DND-41 (cell line): ENCODE measurements at regions not wholly inside any gene's neighbourhood (a gene's known extent, or its start where the extent isn't known, plus 50 kb on each side); places are given as distances from the start of the nearest gene placed in this dataset.

Source experiments
- ATAC-seq: fragments of 200-7000 bp; cut with Tn5 transposase; 3 replicates; pipeline ENCODE4 v1.9.1; 2021; ENCODE audit warnings: low read depth; ENCODE audit not compliant: insufficient read depth
- DNase-seq: peaks from one replicate; pipeline ENCODE4 v3.0.0-alpha.2; 2020
- H2AFZ ChIP-seq: 2 replicates; pipeline ENCODE4 v1.6.0; 2012; ENCODE audit warnings: low read depth, low read length
- H3K27ac ChIP-seq: 2 replicates; pipeline ENCODE4 v1.5.1; 2012; ENCODE audit warnings: low read length, inconsistent platforms
- H3K27me3 ChIP-seq: fragments of 200-600 bp; sonication (generic); 2 replicates; pipeline ENCODE4 v1.6.0; 2012; ENCODE audit warnings: low read length, mild to moderate bottlenecking, inconsistent platforms; ENCODE audit not compliant: insufficient read depth, poor library complexity
- H3K36me3 ChIP-seq: 2 replicates; pipeline ENCODE4 v1.5.1; 2012; ENCODE audit warnings: low read length, inconsistent platforms; ENCODE audit not compliant: insufficient read depth
- H3K4me1 ChIP-seq: 2 replicates; pipeline ENCODE4 v1.5.1; 2012; ENCODE audit warnings: mild to moderate bottlenecking, low read length; ENCODE audit not compliant: insufficient read depth
- H3K4me2 ChIP-seq: 2 replicates; pipeline ENCODE4 v1.6.0; 2012; ENCODE audit warnings: mild to moderate bottlenecking, moderate library complexity, low read length, inconsistent platforms; ENCODE audit not compliant: insufficient read depth
- H3K4me3 ChIP-seq, 2 experiments: fragments of 200-600 bp in 1 of 2; shearing (Covaris generic) in 1 of 2; 2 replicates each; pipeline ENCODE4 v1.5.1; 2012 to 2016; ENCODE audit warnings: inconsistent platforms in 2 of 2, low read length in 2 of 2, mild to moderate bottlenecking in 2 of 2, low read depth in 1 of 2, moderate library complexity in 1 of 2
- H3K79me2 ChIP-seq: 2 replicates; pipeline ENCODE4 v1.6.0; 2012; ENCODE audit warnings: low read length, inconsistent platforms; ENCODE audit not compliant: insufficient read depth
- H3K9ac ChIP-seq: 2 replicates; pipeline ENCODE4 v1.6.0; 2012; ENCODE audit warnings: low read depth, mild to moderate bottlenecking, inconsistent platforms, low read length, moderate library complexity
- H3K9me3 ChIP-seq: 2 replicates; pipeline ENCODE4 v1.5.1; 2012; ENCODE audit warnings: low read length, moderate library complexity, mild to moderate bottlenecking, inconsistent platforms; ENCODE audit not compliant: insufficient read depth, severe bottlenecking
- H4K20me1 ChIP-seq: 2 replicates; pipeline ENCODE4 v1.6.0; 2012; ENCODE audit warnings: low read length; ENCODE audit not compliant: insufficient read depth
- CTCF ChIP-seq: IDR thresholded peaks from 2 replicates; pipeline ENCODE4 v1.5.1; 2012; ENCODE audit warnings: borderline replicate concordance, low read length, moderate library complexity, mild to moderate bottlenecking; ENCODE audit not compliant: poor library complexity, severe bottlenecking; ENCODE audit errors: extremely low read depth
- EZH2 ChIP-seq: IDR thresholded peaks from 3 replicates; pipeline ENCODE4 v1.6.1; 2012; ENCODE audit warnings: borderline replicate concordance, low read depth, mild to moderate bottlenecking, moderate library complexity, low read length, inconsistent platforms; ENCODE audit not compliant: severe bottlenecking

DNA sequence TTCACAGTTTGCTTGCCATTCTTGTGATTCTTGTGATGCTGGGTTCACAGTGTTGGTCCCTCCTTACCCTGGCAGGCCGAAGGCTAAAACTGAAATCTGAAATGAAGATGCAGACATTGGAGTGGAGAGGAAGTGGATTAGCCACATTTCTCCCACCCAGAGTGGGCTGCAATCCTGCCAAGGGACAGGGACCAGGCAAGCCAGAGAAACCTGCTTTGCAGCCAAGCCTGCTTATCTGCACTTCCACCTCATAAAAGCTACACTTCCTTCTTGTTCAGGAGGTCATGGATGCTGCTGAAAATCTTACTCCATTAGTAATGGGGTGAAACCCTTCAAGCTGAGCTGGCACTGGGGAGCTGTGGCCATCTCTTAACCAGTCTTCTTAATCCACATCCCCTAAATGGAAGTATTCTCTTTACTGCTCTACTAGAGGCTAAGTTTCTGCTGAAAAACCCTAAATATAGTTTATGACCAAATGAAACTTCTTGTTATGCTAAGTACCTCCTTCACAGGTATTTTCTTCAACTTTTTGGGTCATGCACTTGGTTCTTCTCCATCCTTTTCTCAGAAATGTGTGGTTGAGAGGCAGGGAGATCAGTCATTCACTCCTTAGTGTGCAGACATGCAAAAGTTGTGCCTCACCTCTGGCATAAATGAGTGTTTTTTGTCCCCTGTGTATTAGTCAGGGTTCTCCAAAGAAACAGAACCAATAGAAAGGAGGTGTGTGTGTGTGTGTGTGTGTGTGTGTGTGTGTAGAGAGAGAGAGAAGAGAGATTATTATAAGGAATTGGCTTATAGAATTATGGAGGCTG is 133.9 kb upstream of the BMAL1 start:
- H3K27me3 ChIP-seq: no peaks in the 10 kb centered on the region
- no peaks in the 10 kb centered on the region for H3K79me2 ChIP-seq
- no peak overlapping the region for H3K9ac ChIP-seq
- H3K4me2 ChIP-seq: no peak overlapping the region
- H3K4me3 ChIP-seq: no peak overlapping the region
- DNase-seq: no peak
- no peak for ATAC-seq
- 0 out of 2 replicates have a peak, but pooled peaks cover 3% of the 10 kb centered on the region for H3K4me1 ChIP-seq
- no peak overlapping the region for H3K27ac ChIP-seq
- H2AFZ ChIP-seq: no peak overlapping the region
- H3K36me3 ChIP-seq: no peaks in the 10 kb centered on the region
- TF ChIP-seq EZH2 (no peak), CTCF (no peak)
- no peaks in the 10 kb centered on the region for H3K9me3 ChIP-seq
- H4K20me1 ChIP-seq: no peaks in the 10 kb centered on the region

DNA sequence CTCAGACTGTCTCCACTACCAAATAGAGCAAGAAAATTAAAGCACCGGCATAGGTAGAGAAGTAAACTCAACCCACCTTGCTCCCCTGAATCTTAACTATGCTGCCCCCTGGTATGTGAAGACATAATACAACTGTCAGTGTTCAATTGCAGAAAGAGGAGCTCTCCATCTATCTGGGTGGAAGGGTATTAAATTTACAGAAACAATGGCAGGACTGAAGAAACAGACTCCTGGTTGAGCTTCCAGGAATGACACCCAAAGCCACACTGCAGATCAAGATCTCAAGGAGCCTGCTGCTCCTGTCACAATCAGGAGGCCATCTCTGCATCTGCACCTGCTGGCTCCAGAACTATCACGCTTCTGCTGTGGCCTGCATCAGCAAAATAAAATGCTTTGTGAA is 132.1 kb upstream of the BMAL1 start:
- H2AFZ ChIP-seq: no peak overlapping the region

DNA sequence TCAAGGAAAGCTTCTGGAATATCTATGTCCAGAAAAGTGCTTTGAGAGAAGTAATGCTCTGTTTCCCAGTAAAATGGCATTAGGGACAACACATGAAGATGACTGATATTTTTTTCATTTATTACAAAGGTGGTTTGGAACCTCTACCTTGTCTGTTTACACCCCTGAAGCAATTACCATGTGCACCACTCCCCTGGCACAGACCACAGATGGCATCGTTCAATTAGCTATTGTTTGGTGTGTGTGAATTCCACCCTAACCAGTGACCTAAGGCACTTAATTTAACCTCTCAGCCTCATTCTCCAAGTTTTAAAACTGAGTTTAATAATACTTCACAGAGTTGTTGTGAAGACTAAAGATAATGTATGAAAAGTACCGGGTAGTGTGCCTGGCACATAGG is 127.6 kb upstream of the BMAL1 start:
- Histone ChIP-seq H3K9ac (no peak overlapping the region), H3K27ac (no peak overlapping the region), H3K27me3 (no peaks in the 10 kb centered on the region), H4K20me1 (no peaks in the 10 kb centered on the region), H3K36me3 (no peaks in the 10 kb centered on the region), H2AFZ (no peak overlapping the region), H3K79me2 (no peaks in the 10 kb centered on the region), H3K9me3 (no peaks in the 10 kb centered on the region), H3K4me3 (no peak overlapping the region), H3K4me1 (no peaks in the 10 kb centered on the region), H3K4me2 (no peak overlapping the region)
- no peak for TF ChIP-seq EZH2
- no peak for TF ChIP-seq CTCF
- ATAC-seq (no peak), DNase-seq (no peak)

More for the DNA sequence above, 132.1 kb upstream of the BMAL1 start:
- Histone ChIP-seq H3K9me3 (no peaks in the 10 kb centered on the region), H3K9ac (no peak overlapping the region), H3K4me3 (no peak overlapping the region), H3K27ac (no peak overlapping the region), H4K20me1 (no peaks in the 10 kb centered on the region), H3K79me2 (no peaks in the 10 kb centered on the region), H3K36me3 (no peaks in the 10 kb centered on the region), H3K27me3 (no peaks in the 10 kb centered on the region), H3K4me1 (0 out of 2 replicates have a peak, but pooled peaks cover 3% of the 10 kb centered on the region), H3K4me2 (no peak overlapping the region)
- DNase-seq: no peak
- no peak for ATAC-seq
- no peak for TF ChIP-seq CTCF
- no peak for TF ChIP-seq EZH2
